Activated CD8-positive, alpha-beta memory T cell treated with anti-CD3 and anti-CD28 coated beads for 36 hours (primary cell): ENCODE measurements at regions not wholly inside any gene's neighbourhood (a gene's known extent, or its start where the extent isn't known, plus 50 kb on each side); places are given as distances from the start of the nearest gene placed in this dataset.

Experiments used
- CTCF ChIA-PET: fragments of 350-600 bp; sonication (Branson Sonifier 250); formaldehyde crosslinking; loops from one replicate; lab custom pipeline; 2021; ENCODE audit warnings: antibody characterized with exemption; lab: Charles Lee
- POLR2A ChIA-PET: fragments of 350-600 bp; sonication (Branson Sonifier 250); formaldehyde crosslinking; loops from one replicate; lab custom pipeline; 2021; ENCODE audit warnings: antibody characterized with exemption; lab: Charles Lee

GRCh38 chr3:145118303-145118702 lies 1042.7 kb downstream of the PLOD2 start:
- CTCF ChIA-PET = no interaction called here
- POLR2A ChIA-PET = no interaction called here

GRCh38 chr3:145124900-145125678 lies 1035.9 kb downstream of the PLOD2 start:
- POLR2A ChIA-PET = no interaction called here
- CTCF ChIA-PET = no interaction called here

GRCh38 chr3:145133281-145133680 lies 1027.7 kb downstream of the PLOD2 start:
- CTCF ChIA-PET = no interaction called here
- POLR2A ChIA-PET = no interaction called here

- CTCF ChIA-PET = no interaction called here
- POLR2A ChIA-PET = no interaction called here
Observed at GRCh38 chr3:145134738-145135137, 1026.2 kb downstream of the PLOD2 start.

- ChIA-PET POLR2A (no interaction called here), CTCF (no interaction called here)
Observed at GRCh38 chr3:145144361-145144760, 1016.6 kb downstream of the PLOD2 start.

GRCh38 chr3:145145461-145145860 lies 1015.5 kb downstream of the PLOD2 start:
- POLR2A ChIA-PET = no interaction called here
- CTCF ChIA-PET = no interaction called here

GRCh38 chr3:145159640-145160039 lies 1001.3 kb downstream of the PLOD2 start:
- POLR2A ChIA-PET = no interaction called here
- CTCF ChIA-PET = no interaction called here

GRCh38 chr3:145170121-145170520 lies 990.9 kb downstream of the PLOD2 start:
- ChIA-PET POLR2A (no interaction called here), CTCF (no interaction called here)

- POLR2A ChIA-PET = no interaction called here
- CTCF ChIA-PET = no interaction called here
Observed at GRCh38 chr3:145175626-145176025, 985.4 kb downstream of the PLOD2 start.

GRCh38 chr3:145176907-145177306 lies 984.1 kb downstream of the PLOD2 start:
- POLR2A ChIA-PET = no interaction called here
- CTCF ChIA-PET = no interaction called here

GRCh38 chr3:145177828-145178227 lies 983.2 kb downstream of the PLOD2 start:
- POLR2A ChIA-PET = no interaction called here
- CTCF ChIA-PET = no interaction called here

GRCh38 chr3:145182196-145182911 lies 978.6 kb downstream of the PLOD2 start:
- ChIA-PET POLR2A (no interaction called here), CTCF (no interaction called here)

- ChIA-PET POLR2A (no interaction called here), CTCF (no interaction called here)
Observed at GRCh38 chr3:145183261-145183660, 977.7 kb downstream of the PLOD2 start.

GRCh38 chr3:145188079-145188770 lies 972.8 kb downstream of the PLOD2 start:
- ChIA-PET POLR2A (no interaction called here), CTCF (no interaction called here)

GRCh38 chr3:145190138-145190537 lies 970.8 kb downstream of the PLOD2 start:
- ChIA-PET CTCF (no interaction called here), POLR2A (no interaction called here)

- ChIA-PET POLR2A (no interaction called here), CTCF (no interaction called here)
Observed at GRCh38 chr3:145190761-145191160, 970.2 kb downstream of the PLOD2 start.

GRCh38 chr3:145191543-145191942 lies 969.4 kb downstream of the PLOD2 start:
- ChIA-PET POLR2A (no interaction called here), CTCF (no interaction called here)

GRCh38 chr3:145197051-145197820 lies 963.7 kb downstream of the PLOD2 start:
- CTCF ChIA-PET = no interaction called here

GRCh38 chr3:145197821-145198220 lies 963.2 kb downstream of the PLOD2 start:
- ChIA-PET CTCF (no interaction called here), POLR2A (no interaction called here)

More at GRCh38 chr3:145197051-145197820, 963.7 kb downstream of the PLOD2 start:
- POLR2A ChIA-PET = no interaction called here

GRCh38 chr3:145209561-145209960 lies 951.4 kb downstream of the PLOD2 start:
- ChIA-PET CTCF (no interaction called here), POLR2A (no interaction called here)
